Endothelial cell of umbilical vein (primary cell): ENCODE measurements at regions not wholly inside any gene's neighbourhood (a gene's known extent, or its start where the extent isn't known, plus 50 kb on each side); places are given as distances from the start of the nearest gene placed in this dataset.
A peak's percentile ranks its signal among the peaks of the same experiment; 100 is the strongest.

Experiments
- BruUV-seq: library from RNA; stranded (reverse); fragments of 400-500 nt; replicated peaks from 2 replicates; lab custom pipeline; 2021; lab: Mats Ljungman, UMichigan
- CTCF ChIA-PET: fragments of 300-600, 350-600 bp; sonication (Branson Sonifier 250); formaldehyde crosslinking; loops from one replicate; lab custom pipeline; 2021; ENCODE audit warnings: antibody characterized with exemption, inconsistent platforms; lab: Charles Lee
- POLR2A ChIA-PET: fragments of 300-600, 350-600 bp; sonication (Branson Sonifier 250); formaldehyde crosslinking; loops from one replicate; lab custom pipeline; 2021; ENCODE audit warnings: antibody characterized with exemption, inconsistent platforms; lab: Charles Lee
- DNase-seq: peaks from one replicate; pipeline ENCODE4 v3.0.0-alpha.2; 2011; ENCODE audit warnings: low read depth, low spot score
- FAIRE-seq: peaks from 2 replicates; lab custom pipeline; 2011; peaks lifted over from hg19 to GRCh38; lab: Jason Lieb, UNC
- H2AFZ ChIP-seq: 2 replicates; pipeline ENCODE4 v1.6.0; 2012; ENCODE audit warnings: low read depth, low read length, control low read depth, inconsistent platforms
- H3K27ac ChIP-seq: 2 replicates; pipeline ENCODE4 v1.5.1; 2011; ENCODE audit warnings: low read depth, mild to moderate bottlenecking, control low read depth, low read length, moderate library complexity; ENCODE audit not compliant: insufficient read depth
- H3K27me3 ChIP-seq, 2 experiments: 2 replicates each; pipeline versions ENCODE4 v1.6.0 to v1.6.1; 2011; ENCODE audit warnings: low read length in 2 of 2, mixed read lengths in 1 of 2; ENCODE audit not compliant: control insufficient read depth in 2 of 2, insufficient read depth in 2 of 2
- H3K36me3 ChIP-seq, 2 experiments: 2 replicates in 1 of 2; 3 replicates in 1 of 2; pipeline ENCODE4 v1.5.1; 2011; ENCODE audit warnings: low read length in 2 of 2, mild to moderate bottlenecking in 1 of 2, moderate library complexity in 1 of 2; ENCODE audit not compliant: control insufficient read depth in 2 of 2, insufficient read depth in 2 of 2; ENCODE audit errors: extremely low read depth in 1 of 2
- H3K4me1 ChIP-seq: 3 replicates; pipeline ENCODE4 v1.5.1; 2011; ENCODE audit warnings: mild to moderate bottlenecking, low read length; ENCODE audit not compliant: control insufficient read depth, insufficient read depth; ENCODE audit errors: extremely low read depth
- H3K4me2 ChIP-seq: 2 replicates; pipeline ENCODE4 v1.6.1; 2011; ENCODE audit warnings: low read length, control low read depth, mixed read lengths; ENCODE audit not compliant: insufficient read depth
- H3K4me3 ChIP-seq, 3 experiments: fragments of 200-600 bp in 1 of 3; sonication (generic), shearing (Covaris generic) in 1 of 3; replicated peaks in 1 of 3; 2 replicates each; pipeline ENCODE4 v1.5.1; 2011 to 2016; ENCODE audit warnings: control low read depth in 3 of 3, low read length in 3 of 3, mild to moderate bottlenecking in 2 of 3, inconsistent platforms in 1 of 3, low read depth in 1 of 3, moderate library complexity in 1 of 3; ENCODE audit not compliant: insufficient read depth in 1 of 3
- H3K79me2 ChIP-seq: 2 replicates; pipeline ENCODE4 v1.6.0; 2012; ENCODE audit warnings: low read length, inconsistent platforms; ENCODE audit not compliant: control insufficient read depth, insufficient read depth
- H3K9ac ChIP-seq: replicated peaks from 2 replicates; pipeline ENCODE3; 2011; ENCODE audit warnings: low read length, control low read depth; ENCODE audit not compliant: insufficient read depth; ENCODE audit errors: extremely low read depth
- H3K9me1 ChIP-seq: replicated peaks from 3 replicates; pipeline ENCODE4 v1.6.0; 2011; ENCODE audit warnings: mild to moderate bottlenecking, low read length; ENCODE audit not compliant: control insufficient read depth, insufficient read depth; ENCODE audit errors: extremely low read depth
- H3K9me3 ChIP-seq: replicated peaks from 2 replicates; pipeline ENCODE4 v1.5.1; 2012; ENCODE audit warnings: low read length, inconsistent platforms; ENCODE audit not compliant: control insufficient read depth, insufficient read depth
- H4K20me1 ChIP-seq: replicated peaks from 2 replicates; pipeline ENCODE3; 2011; ENCODE audit warnings: mild to moderate bottlenecking, low read length; ENCODE audit not compliant: control insufficient read depth, insufficient read depth; ENCODE audit errors: extremely low read depth
- GATA2 ChIP-seq: IDR thresholded peaks from 2 replicates; pipeline ENCODE4 v1.7.0; 2011; ENCODE audit warnings: low read depth, mild to moderate bottlenecking, moderate library complexity, mixed read lengths, low read length; ENCODE audit not compliant: insufficient read length, insufficient read depth
- JUN ChIP-seq: IDR thresholded peaks from 2 replicates; pipeline ENCODE4 v1.6.1; 2011; ENCODE audit warnings: borderline replicate concordance, low read depth; ENCODE audit not compliant: insufficient read length, insufficient read depth
- POLR2AphosphoS5 ChIP-seq: IDR thresholded peaks from 2 replicates; pipeline ENCODE4 v1.6.1; 2012; ENCODE audit warnings: low read depth, mild to moderate bottlenecking, control low read depth, low read length, moderate library complexity; ENCODE audit not compliant: insufficient read depth
- dilution Hi-C: fragments of 300-500 bp; cut with MboI; formaldehyde crosslinking; loops from one replicate; pipeline ENCODE4 v1.15.0; 2019; ENCODE audit warnings: low sequenced_read_pairs; ENCODE audit not compliant: extremely low pct_ligation_motif_present
- intact Hi-C: fragments of 100-400 bp; cut with micrococcal nuclease; formaldehyde crosslinking; loops from one replicate; pipeline ENCODE4 v1.10.0; 2022
- TF ChIP-seq, protein P1 (sequence below), 2 donors: IDR thresholded peaks; 1 replicate in 1 of 2; 2 replicates in 1 of 2; pipeline ENCODE4 v1.5.1; 2011; ENCODE audit warnings: low read length in 2 of 2, mild to moderate bottlenecking in 2 of 2, moderate library complexity in 2 of 2, control low read depth in 1 of 2, inconsistent platforms in 1 of 2, low read depth in 1 of 2; ENCODE audit not compliant: insufficient read depth in 1 of 2; ENCODE audit errors: extremely low read depth in 1 of 2
- TF ChIP-seq, protein P2 (sequence below): IDR thresholded peaks from 2 replicates; pipeline ENCODE4 v1.6.1; 2011; ENCODE audit not compliant: insufficient read depth, insufficient read length

DNA sequence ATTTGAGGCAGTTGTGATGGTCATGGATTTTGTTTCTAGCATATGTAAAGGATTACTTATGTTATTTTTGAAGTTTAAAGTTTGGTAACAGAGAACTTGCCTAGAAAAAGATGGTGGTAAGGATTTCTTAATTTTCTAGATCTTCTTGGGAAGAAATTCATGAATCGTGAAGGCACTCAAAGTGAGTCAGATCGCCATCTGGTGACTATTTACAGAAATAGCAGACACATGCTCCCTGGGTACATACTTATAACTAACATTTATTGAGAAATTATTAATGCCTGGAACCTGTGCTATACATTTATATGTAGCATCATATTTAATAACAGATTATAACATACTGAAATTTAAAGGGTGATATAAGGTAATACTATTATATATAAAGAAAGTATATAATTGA lies 299.7 kb downstream of the IZUMO3 start:
- intact Hi-C loops = loop anchor here (5.0 to 10.0 kb wide), 3 partner anchors 1124 to 1774 kb away; no protein-coding TSS in a partner anchor
- H3K36me3 ChIP-seq = no peaks in the 10 kb centered on the region
- H3K27ac ChIP-seq = no peak overlapping the region
- no peak overlapping the region for H3K4me3 ChIP-seq
- H3K9me1 ChIP-seq = no peaks in the 10 kb centered on the region
- FAIRE-seq (no peak), DNase-seq (no peak)
- no peak overlapping the region for H2AFZ ChIP-seq
- H3K79me2 ChIP-seq = no peaks in the 10 kb centered on the region
- dilution Hi-C loops = no loop called here
- TF ChIP-seq, protein P1, sequence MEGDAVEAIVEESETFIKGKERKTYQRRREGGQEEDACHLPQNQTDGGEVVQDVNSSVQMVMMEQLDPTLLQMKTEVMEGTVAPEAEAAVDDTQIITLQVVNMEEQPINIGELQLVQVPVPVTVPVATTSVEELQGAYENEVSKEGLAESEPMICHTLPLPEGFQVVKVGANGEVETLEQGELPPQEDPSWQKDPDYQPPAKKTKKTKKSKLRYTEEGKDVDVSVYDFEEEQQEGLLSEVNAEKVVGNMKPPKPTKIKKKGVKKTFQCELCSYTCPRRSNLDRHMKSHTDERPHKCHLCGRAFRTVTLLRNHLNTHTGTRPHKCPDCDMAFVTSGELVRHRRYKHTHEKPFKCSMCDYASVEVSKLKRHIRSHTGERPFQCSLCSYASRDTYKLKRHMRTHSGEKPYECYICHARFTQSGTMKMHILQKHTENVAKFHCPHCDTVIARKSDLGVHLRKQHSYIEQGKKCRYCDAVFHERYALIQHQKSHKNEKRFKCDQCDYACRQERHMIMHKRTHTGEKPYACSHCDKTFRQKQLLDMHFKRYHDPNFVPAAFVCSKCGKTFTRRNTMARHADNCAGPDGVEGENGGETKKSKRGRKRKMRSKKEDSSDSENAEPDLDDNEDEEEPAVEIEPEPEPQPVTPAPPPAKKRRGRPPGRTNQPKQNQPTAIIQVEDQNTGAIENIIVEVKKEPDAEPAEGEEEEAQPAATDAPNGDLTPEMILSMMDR (IDR thresholded peaks at IDR 0.05; ENCODE audit: extremely low read depth in 1 of 2, insufficient read depth in 1 of 2, low read depth in 1 of 2, low read length in 2 of 2) = peak in 1 of 2 donors; percentile 3
- TF ChIP-seq, protein P2, sequence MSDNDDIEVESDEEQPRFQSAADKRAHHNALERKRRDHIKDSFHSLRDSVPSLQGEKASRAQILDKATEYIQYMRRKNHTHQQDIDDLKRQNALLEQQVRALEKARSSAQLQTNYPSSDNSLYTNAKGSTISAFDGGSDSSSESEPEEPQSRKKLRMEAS = no peak
- H3K9me3 ChIP-seq = no peaks in the 10 kb centered on the region
- ChIA-PET POLR2A (no interaction called here), CTCF (no interaction called here)
- BruUV-seq = no TSS peak
- H3K4me1 ChIP-seq = no peaks in the 10 kb centered on the region
- no peak overlapping the region for H3K9ac ChIP-seq
- H3K4me2 ChIP-seq = no peak overlapping the region
- no peaks in the 10 kb centered on the region for H3K27me3 ChIP-seq
- no peaks in the 10 kb centered on the region for H4K20me1 ChIP-seq

DNA sequence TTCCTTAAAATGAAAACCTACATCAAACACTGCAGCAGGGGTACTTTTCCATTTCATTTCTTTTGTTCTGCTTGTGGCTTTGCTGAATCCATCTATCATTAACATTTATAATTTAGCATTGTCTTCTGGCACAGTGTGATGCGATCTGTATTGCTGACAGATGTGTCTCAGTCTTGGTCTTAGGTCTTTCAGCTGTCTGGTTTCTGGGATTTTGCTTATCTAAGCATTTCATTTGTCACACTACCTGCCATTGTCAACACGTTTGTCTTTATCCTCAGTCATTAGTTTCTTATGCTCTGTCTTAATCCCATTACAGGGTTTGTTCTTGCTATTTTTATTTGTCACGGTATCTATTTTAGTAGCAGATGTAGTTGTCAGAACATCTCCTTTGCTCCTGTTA lies 303.1 kb downstream of the IZUMO3 start:
- Histone ChIP-seq H2AFZ (no peak overlapping the region), H3K36me3 (no peaks in the 10 kb centered on the region), H3K9ac (no peak overlapping the region), H3K4me3 (no peak overlapping the region), H3K9me3 (no peaks in the 10 kb centered on the region), H3K9me1 (no peaks in the 10 kb centered on the region), H3K27me3 (no peaks in the 10 kb centered on the region), H3K4me1 (no peaks in the 10 kb centered on the region), H3K4me2 (no peak overlapping the region), H3K27ac (no peak overlapping the region), H4K20me1 (no peaks in the 10 kb centered on the region), H3K79me2 (no peaks in the 10 kb centered on the region)
- no TSS peak for BruUV-seq
- dilution Hi-C loops (no loop called here), intact Hi-C loops (loop anchor here (10.0 kb wide), 1 partner anchor 1428 kb away; no protein-coding TSS in a partner anchor)
- ChIA-PET POLR2A (no interaction called here), CTCF (no interaction called here)
- DNase-seq = no peak
- no peak for FAIRE-seq
- TF ChIP-seq GATA2 (no peak), JUN (no peak), POLR2AphosphoS5 (no peak)
- TF ChIP-seq, protein P1 (IDR thresholded peaks at IDR 0.05; ENCODE audit: extremely low read depth in 1 of 2, insufficient read depth in 1 of 2, low read depth in 1 of 2, low read length in 2 of 2) = no peak
